HepG2 (cell line): ENCODE measurements at regions not wholly inside any gene's neighbourhood (a gene's known extent, or its start where the extent isn't known, plus 50 kb on each side); places are given as distances from the start of the nearest gene placed in this dataset.

Experiments used
- ATAC-seq: fragments of 200-7000 bp; cut with Tn5 transposase; 3 replicates; pipeline ENCODE4 v1.9.1; 2020; ENCODE audit warnings: mild to moderate bottlenecking, moderate library complexity
- BruUV-seq: library from RNA; stranded (reverse); fragments of 400-500 nt; replicated peaks from 2 replicates; lab custom pipeline; 2021; lab: Mats Ljungman, UMichigan
- CTCF ChIA-PET: fragments of 300-600 bp; formaldehyde crosslinking; extraction: SDS; loops from one replicate; lab custom pipeline; 2021; ENCODE audit warnings: low total read pairs, inconsistent platforms, low intra/inter-chr PET ratio; lab: Yijun Ruan, JAX
- POLR2A ChIA-PET: fragments of 350-600 bp; sonication (Branson Sonifier 250); formaldehyde crosslinking; loops from one replicate; lab custom pipeline; 2020; ENCODE audit warnings: antibody characterized with exemption, inconsistent platforms; lab: Yijun Ruan, JAX
- DNase-seq: peaks from one replicate; pipeline ENCODE4 v3.0.0-alpha.2; 2015; ENCODE audit warnings: low spot score
- FAIRE-seq: peaks from 3 replicates; lab custom pipeline; 2011; peaks lifted over from hg19 to GRCh38; lab: Jason Lieb, UNC
- H2AFZ ChIP-seq: one replicate; pipeline ENCODE4 v1.6.1; 2011; ENCODE audit warnings: low read length, inconsistent platforms
- H3K27ac ChIP-seq: fragments of 300-600 bp; 3 replicates; pipeline ENCODE4 v1.8.0; 2011; ENCODE audit warnings: mixed run types, mild to moderate bottlenecking, mixed read lengths, low read length, inconsistent platforms; ENCODE audit not compliant: insufficient read depth; ENCODE audit errors: extremely low read length
- H3K27me3 ChIP-seq, 2 experiments: fragments of 200-600 bp in 1 of 2; 2 replicates in 1 of 2; 3 replicates in 1 of 2; pipeline versions ENCODE4 v1.6.0 to v1.8.0; 2011; ENCODE audit warnings: low read length in 2 of 2, mild to moderate bottlenecking in 2 of 2, moderate library complexity in 2 of 2, inconsistent platforms in 1 of 2; ENCODE audit not compliant: insufficient read depth in 2 of 2, control insufficient read depth in 1 of 2
- H3K36me3 ChIP-seq, 2 experiments: fragments of 200-600 bp in 1 of 2; replicated peaks in 1 of 2; 2 replicates in 1 of 2; 3 replicates in 1 of 2; pipeline versions ENCODE4 v1.5.1 to v1.8.0; 2011; ENCODE audit warnings: low read length in 2 of 2, inconsistent platforms in 1 of 2; ENCODE audit not compliant: insufficient read depth in 2 of 2, control insufficient read depth in 1 of 2
- H3K4me1 ChIP-seq: 2 replicates; pipeline ENCODE4 v1.5.1; 2012; ENCODE audit warnings: low read length, inconsistent platforms; ENCODE audit not compliant: insufficient read depth
- H3K4me2 ChIP-seq: 2 replicates; pipeline ENCODE4 v1.6.0; 2011; ENCODE audit warnings: low read depth, low read length, inconsistent platforms
- H3K4me3 ChIP-seq, 3 experiments: fragments of 200-600 bp in 1 of 3; sonication (generic), shearing (Covaris generic) in 1 of 3; replicated peaks in 1 of 3; 2 replicates each; pipeline ENCODE4 v1.5.1; 2011 to 2016; ENCODE audit warnings: low read length in 3 of 3, inconsistent platforms in 2 of 3, low read depth in 2 of 3, mild to moderate bottlenecking in 2 of 3, control low read depth in 1 of 3, mixed read lengths in 1 of 3; ENCODE audit not compliant: insufficient read depth in 1 of 3
- H3K79me2 ChIP-seq: one replicate; pipeline ENCODE4 v1.6.1; 2011; ENCODE audit warnings: low read length, inconsistent platforms; ENCODE audit not compliant: insufficient read depth
- H3K9ac ChIP-seq: 2 replicates; pipeline ENCODE4 v1.6.0; 2011; ENCODE audit warnings: mild to moderate bottlenecking, low read depth, low read length, inconsistent platforms; ENCODE audit not compliant: insufficient read depth
- H3K9me3 ChIP-seq: 2 replicates; pipeline ENCODE4 v1.5.1; 2012; ENCODE audit warnings: mild to moderate bottlenecking, low read length
- H4K20me1 ChIP-seq: 2 replicates; pipeline ENCODE4 v1.6.0; 2011; ENCODE audit warnings: inconsistent platforms, mild to moderate bottlenecking, low read length, moderate library complexity; ENCODE audit not compliant: insufficient read depth
- HNF4G ChIP-seq, 2 experiments: sonication (generic) in 1 of 2; formaldehyde crosslinking in 1 of 2; IDR thresholded peaks; 2 replicates each; pipeline versions ENCODE4 v1.4.0 to v1.6.1; 2011 to 2020; ENCODE audit warnings: borderline replicate concordance in 2 of 2, low read depth in 2 of 2, mild to moderate bottlenecking in 2 of 2, low read length in 1 of 2, missing genetic modification reagents in 1 of 2, moderate library complexity in 1 of 2
- JUN ChIP-seq: sonication (generic); formaldehyde crosslinking; IDR thresholded peaks from 2 replicates; pipeline ENCODE4 v1.4.0; 2020; ENCODE audit warnings: mild to moderate bottlenecking, missing genetic modification reagents
- SCMH1 ChIP-seq: sonication (generic); formaldehyde crosslinking; IDR thresholded peaks from 2 replicates; pipeline ENCODE4 v1.9.0; 2021; ENCODE audit warnings: missing genetic modification reagents, mild to moderate bottlenecking, borderline replicate concordance
- SIN3B ChIP-seq: fragments of 150-350 bp; IDR thresholded peaks from 2 replicates; pipeline ENCODE4 v1.6.1; 2014; ENCODE audit warnings: low read length
- ZBTB2 ChIP-seq: sonication (generic); formaldehyde crosslinking; IDR thresholded peaks from 2 replicates; pipeline ENCODE4 v1.8.0; 2022; ENCODE audit warnings: low read depth, missing genetic modification reagents
- ZNF30 ChIP-seq: sonication (generic); formaldehyde crosslinking; IDR thresholded peaks from 2 replicates; pipeline ENCODE4 v1.5.0; 2020; ENCODE audit warnings: mild to moderate bottlenecking, missing genetic modification reagents
- ZNF7 ChIP-seq: IDR thresholded peaks from 2 replicates; pipeline ENCODE4 v1.6.1; 2016; ENCODE audit warnings: missing biosample characterization, missing genetic modification reagents
- ZNF761 ChIP-seq: sonication (generic); formaldehyde crosslinking; conservative IDR thresholded peaks from 2 replicates; pipeline ENCODE4 v1.4.0; 2020; ENCODE audit warnings: mild to moderate bottlenecking, missing genetic modification reagents
- WGBS: methylation state at CpG from one replicate; pipeline ENCODE4 v1.1.6; 2017; ENCODE audit warnings: low lambda C conversion rate; 5-methylcytosine and 5-hydroxymethylcytosine counted together
- in situ Hi-C: cut with HindIII; loops from 2 replicates; pipeline ENCODE4 v1.10.0; 2017; ENCODE audit warnings: low pct_unique_long_range_greater_than_20kb; ENCODE audit not compliant: extremely low pct_ligation_motif_present
- intact Hi-C: fragments of 100-400 bp; cut with micrococcal nuclease; formaldehyde crosslinking; loops from one replicate; pipeline ENCODE4 v1.10.0; 2022; ENCODE audit not compliant: unreplicated experiment

GRCh38 chr7:41169317-41169716 is 533.6 kb downstream of the INHBA start (continued):
- TF ChIP-seq ZBTB2 (CRISPR knock-in tag), result no peak

GRCh38 chr7:41167836-41168235 is 535.1 kb downstream of the INHBA start:
- 16% methylated on average over 2 of the region's 2 CpGs for WGBS
- no peak for FAIRE-seq
- Histone ChIP-seq H3K27me3 (no peaks in the 10 kb centered on the region), H3K79me2 (no peaks in the 10 kb centered on the region), H3K9me3 (0 out of 2 replicates have a peak, but pooled peaks cover 3% of the 10 kb centered on the region), H3K4me3 (no peak overlapping the region), H3K9ac (no peak overlapping the region), H3K27ac (no peak overlapping the region), H3K36me3 (no peaks in the 10 kb centered on the region), H4K20me1 (no peaks in the 10 kb centered on the region), H3K4me2 (no peak overlapping the region), H2AFZ (no peak overlapping the region), H3K4me1 (no peaks in the 10 kb centered on the region)
- BruUV-seq, result no TSS peak
- CTCF ChIA-PET, result no interaction called here
- TF ChIP-seq SIN3B (no peak), HNF4G (IDR thresholded peaks at IDR 0.05; ENCODE audit: borderline replicate concordance, low read depth, low read length) (no peak), HNF4G (CRISPR knock-in tag; IDR thresholded peaks at IDR 0.05; ENCODE audit: borderline replicate concordance, low read depth) (no peak), JUN (CRISPR knock-in tag) (no peak), ZNF7 (CRISPR knock-in tag) (no peak), ZNF30 (no peak), SCMH1 (CRISPR knock-in tag) (no peak), ZNF761 (CRISPR knock-in tag) (no peak)
- DNase-seq, result no peak
- POLR2A ChIA-PET, result no interaction called here
- ATAC-seq, result no peak
- in situ Hi-C loops (no loop called here), intact Hi-C loops (no loop called here)
